Globus pallidus (tissue), 1 donor: ENCODE measurements at regions not wholly inside any gene's neighbourhood (a gene's known extent, or its start where the extent isn't known, plus 50 kb on each side); places are given as distances from the start of the nearest gene placed in this dataset.
"Not testable (repeated sequence)": the region's sequence is repeated elsewhere in the genome, so short reads cannot be mapped to it uniquely, and the experiment has no call there.

ENCODE experiments used
- DNase-seq: peaks from one replicate; pipeline ENCODE4 v3.0.0-alpha.2; 2015; ENCODE audit warnings: low spot score

GRCh38 chr6:154598399-154598798 is 87.9 kb upstream of the CNKSR3 start:
- DNase-seq, result no peak

- no peak for DNase-seq
Measured at GRCh38 chr6:154602296-154602695, 91.8 kb upstream of the CNKSR3 start.

GRCh38 chr6:154602708-154603107 is 92.2 kb upstream of the CNKSR3 start:
- no peak for DNase-seq

GRCh38 chr6:154604119-154604518 is 93.6 kb upstream of the CNKSR3 start:
- DNase-seq, result no peak

- DNase-seq, result no peak
Measured at GRCh38 chr6:154605178-154605881, 94.8 kb upstream of the CNKSR3 start.

GRCh38 chr6:154605882-154606370 is 95.4 kb upstream of the CNKSR3 start:
- DNase-seq, result no peak

- DNase-seq, result no peak
Measured at GRCh38 chr6:154606457-154606856, 96.0 kb upstream of the CNKSR3 start.

- no peak for DNase-seq
Measured at GRCh38 chr6:154606860-154607259, 96.4 kb upstream of the CNKSR3 start.

- no peak for DNase-seq
Measured at GRCh38 chr6:154611241-154611640, 100.8 kb upstream of the CNKSR3 start.

GRCh38 chr6:154611847-154612246 is 101.4 kb upstream of the CNKSR3 start:
- DNase-seq, result no peak

- no peak for DNase-seq
Measured at GRCh38 chr6:154613137-154613676, 102.7 kb upstream of the CNKSR3 start.

GRCh38 chr6:154614101-154614500 is 103.6 kb upstream of the CNKSR3 start:
- no peak for DNase-seq

- DNase-seq, result no peak
Measured at GRCh38 chr6:154614641-154615040, 104.2 kb upstream of the CNKSR3 start.

GRCh38 chr6:154615483-154616025 is 105.1 kb upstream of the CNKSR3 start:
- peak; percentile 23 for DNase-seq

- DNase-seq, result no peak
Measured at GRCh38 chr6:154617175-154617574, 106.7 kb upstream of the CNKSR3 start.

GRCh38 chr6:154619146-154619545 is 108.7 kb upstream of the CNKSR3 start:
- DNase-seq, result no peak

GRCh38 chr6:154621686-154622085 is 111.2 kb upstream of the CNKSR3 start:
- DNase-seq, result no peak

GRCh38 chr6:154622618-154623336 is 110.4 kb upstream of the SCAF8 start:
- DNase-seq, result no peak

GRCh38 chr6:154623391-154623790 is 109.8 kb upstream of the SCAF8 start:
- no peak for DNase-seq

- no peak for DNase-seq
Measured at GRCh38 chr6:154624038-154624599, 109.1 kb upstream of the SCAF8 start.

- not testable (repeated sequence) for DNase-seq
Measured at GRCh38 chr6:154624727-154625126, 108.5 kb upstream of the SCAF8 start.

GRCh38 chr6:154625721-154626120 is 107.5 kb upstream of the SCAF8 start:
- DNase-seq, result no peak

GRCh38 chr6:154629127-154629526 is 104.1 kb upstream of the SCAF8 start:
- DNase-seq, result no peak
